ENCODE measurements at regions not wholly inside any gene's neighbourhood (a gene's known extent, or its start where the extent isn't known, plus 50 kb on each side); places are given as distances from the start of the nearest gene placed in this dataset.

DNA sequence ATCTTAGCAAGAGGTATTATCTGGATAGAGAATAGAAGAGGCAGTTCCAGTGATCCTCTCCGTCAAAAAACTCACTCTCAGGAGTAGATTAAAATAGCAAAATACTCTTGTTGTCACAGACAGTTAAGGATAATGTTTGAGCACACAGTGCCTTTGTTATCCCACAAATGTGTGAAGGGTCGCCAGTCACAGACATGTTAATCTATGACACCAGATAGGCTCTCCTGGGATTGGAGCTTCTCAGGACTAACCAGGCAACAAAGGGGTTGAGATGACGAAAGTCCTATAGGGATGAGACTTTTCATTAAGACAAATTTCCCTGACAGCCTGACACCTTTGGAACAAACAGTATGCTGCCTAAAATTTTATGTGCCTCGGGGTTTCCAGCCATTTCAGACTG, 1947.1 kb downstream of the OLFM4 start:
- H3K9me3 ChIP-seq, result no peaks in the 10 kb centered on the region
- no peak overlapping the region for H3K27ac ChIP-seq
- DNase-seq, result no peak
- H3K4me1 ChIP-seq, result no peaks in the 10 kb centered on the region
- H3K4me3 ChIP-seq, result no peak overlapping the region
- TF ChIP-seq, protein P1, sequence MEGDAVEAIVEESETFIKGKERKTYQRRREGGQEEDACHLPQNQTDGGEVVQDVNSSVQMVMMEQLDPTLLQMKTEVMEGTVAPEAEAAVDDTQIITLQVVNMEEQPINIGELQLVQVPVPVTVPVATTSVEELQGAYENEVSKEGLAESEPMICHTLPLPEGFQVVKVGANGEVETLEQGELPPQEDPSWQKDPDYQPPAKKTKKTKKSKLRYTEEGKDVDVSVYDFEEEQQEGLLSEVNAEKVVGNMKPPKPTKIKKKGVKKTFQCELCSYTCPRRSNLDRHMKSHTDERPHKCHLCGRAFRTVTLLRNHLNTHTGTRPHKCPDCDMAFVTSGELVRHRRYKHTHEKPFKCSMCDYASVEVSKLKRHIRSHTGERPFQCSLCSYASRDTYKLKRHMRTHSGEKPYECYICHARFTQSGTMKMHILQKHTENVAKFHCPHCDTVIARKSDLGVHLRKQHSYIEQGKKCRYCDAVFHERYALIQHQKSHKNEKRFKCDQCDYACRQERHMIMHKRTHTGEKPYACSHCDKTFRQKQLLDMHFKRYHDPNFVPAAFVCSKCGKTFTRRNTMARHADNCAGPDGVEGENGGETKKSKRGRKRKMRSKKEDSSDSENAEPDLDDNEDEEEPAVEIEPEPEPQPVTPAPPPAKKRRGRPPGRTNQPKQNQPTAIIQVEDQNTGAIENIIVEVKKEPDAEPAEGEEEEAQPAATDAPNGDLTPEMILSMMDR (IDR thresholded peaks at IDR 0.05), result no peak
- no peak for TF ChIP-seq POLR2AphosphoS5 (IDR thresholded peaks at IDR 0.05)
- TF ChIP-seq EP300 (IDR thresholded peaks at IDR 0.05), result no peak
- no peak for TF ChIP-seq POLR2A (IDR thresholded peaks at IDR 0.05)
- ATAC-seq (ENCODE audit: low FRiP score in 2 of 2), result no peak
- H3K27me3 ChIP-seq, result no peaks in the 10 kb centered on the region
- H3K36me3 ChIP-seq, result no peaks in the 10 kb centered on the region
- 68 to 74% methylated on average over 4 of the region's 4 CpGs for WGBS, 2 donors

DNA sequence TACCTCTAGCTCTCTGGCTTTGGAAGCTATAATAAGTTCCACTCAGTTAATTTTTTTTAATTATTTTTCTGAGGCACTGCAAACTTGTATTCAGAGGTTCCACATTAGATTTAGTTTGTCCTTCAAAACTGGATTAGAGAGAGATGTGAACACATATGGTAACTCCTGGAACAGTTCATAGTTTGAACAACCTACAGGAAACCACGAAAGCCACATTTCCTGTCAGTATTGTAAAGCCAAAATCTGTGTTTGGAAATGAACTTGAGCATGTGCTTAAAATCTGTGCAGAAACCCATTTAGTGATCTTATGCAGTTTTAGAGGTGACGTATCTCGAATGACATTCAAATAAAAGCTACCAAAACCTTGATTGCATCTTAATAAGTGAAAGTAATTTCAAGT, 1952.0 kb downstream of the OLFM4 start:
- H3K9me3 ChIP-seq, result no peaks in the 10 kb centered on the region
- DNase-seq (no peak), ATAC-seq (ENCODE audit: low FRiP score in 2 of 2) (no peak)
- TF ChIP-seq EP300 (IDR thresholded peaks at IDR 0.05) (no peak), POLR2A (IDR thresholded peaks at IDR 0.05) (no peak), POLR2AphosphoS5 (IDR thresholded peaks at IDR 0.05) (no peak)
- TF ChIP-seq, protein P1 (IDR thresholded peaks at IDR 0.05), result no peak
- H3K27ac ChIP-seq, result no peak overlapping the region
- H3K27me3 ChIP-seq, result no peaks in the 10 kb centered on the region
- no peaks in the 10 kb centered on the region for H3K4me1 ChIP-seq
- 54 to 59% methylated on average over 3 of the region's 3 CpGs for WGBS, 2 donors
- H3K4me3 ChIP-seq, result no peak overlapping the region
- no peaks in the 10 kb centered on the region for H3K36me3 ChIP-seq

DNA sequence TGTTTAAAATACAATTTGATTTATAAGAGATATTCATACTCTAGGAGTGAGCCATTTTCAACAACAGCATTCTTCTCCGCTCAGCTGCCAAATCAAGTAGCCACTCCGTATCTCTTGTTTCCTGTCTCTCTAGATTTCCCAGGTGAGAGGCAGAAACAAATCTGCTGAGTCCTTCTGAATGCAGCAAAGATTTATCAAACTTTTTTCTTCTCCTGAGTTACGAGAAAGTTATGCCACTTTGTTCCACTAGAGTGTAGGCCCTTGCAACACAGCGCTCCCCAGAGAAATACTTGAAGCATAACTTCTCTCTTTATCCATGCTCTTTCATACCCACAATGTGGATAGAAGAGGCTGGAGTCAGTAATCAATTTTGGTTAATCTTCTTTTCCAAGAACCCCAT, 1960.8 kb downstream of the OLFM4 start:
- Histone ChIP-seq H3K36me3 (no peaks in the 10 kb centered on the region), H3K27me3 (no peaks in the 10 kb centered on the region), H3K4me3 (no peak overlapping the region), H3K27ac (no peak overlapping the region), H3K4me1 (no peaks in the 10 kb centered on the region), H3K9me3 (no peaks in the 10 kb centered on the region)
- DNase-seq (no peak), ATAC-seq (ENCODE audit: low FRiP score in 2 of 2) (no peak)
- TF ChIP-seq, protein P1 (IDR thresholded peaks at IDR 0.05), result no peak
- no peak for TF ChIP-seq POLR2A (IDR thresholded peaks at IDR 0.05)
- TF ChIP-seq EP300 (IDR thresholded peaks at IDR 0.05), result no peak
- TF ChIP-seq POLR2AphosphoS5 (IDR thresholded peaks at IDR 0.05), result no peak
- WGBS, 2 donors, result 71 to 75% methylated on average over 4 of the region's 4 CpGs

DNA sequence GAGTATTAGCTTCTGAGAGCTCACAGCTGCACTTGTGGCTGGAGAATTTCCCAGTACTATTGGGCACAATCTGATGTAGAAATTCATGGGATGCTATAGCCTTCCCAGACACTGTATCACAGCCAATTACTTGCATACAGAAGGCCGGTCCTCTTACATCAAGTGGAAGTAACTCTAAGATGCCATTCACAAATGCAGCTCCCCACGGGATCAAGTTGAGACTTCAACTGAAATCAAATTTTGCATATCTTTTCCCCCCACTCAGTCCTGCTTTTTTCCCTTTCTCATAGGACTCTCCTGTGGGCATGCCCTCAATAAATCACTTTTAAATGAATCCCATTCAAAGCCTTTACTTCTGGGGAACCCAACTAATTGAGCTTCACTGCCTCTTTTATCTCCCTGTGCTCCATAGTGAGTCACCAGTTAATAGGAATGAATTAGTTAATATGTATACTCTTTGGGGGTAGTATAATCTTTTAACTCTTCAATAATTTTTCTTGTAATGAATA, 1970.8 kb downstream of the OLFM4 start:
- 83 to 86% methylated on average over 2 of the region's 2 CpGs for WGBS, 2 donors
- no peak overlapping the region for H3K4me3 ChIP-seq
- no peak overlapping the region for H3K27ac ChIP-seq
- no peaks in the 10 kb centered on the region for H3K9me3 ChIP-seq
- no peaks in the 10 kb centered on the region for H3K4me1 ChIP-seq
- H3K36me3 ChIP-seq, result no peaks in the 10 kb centered on the region
- no peaks in the 10 kb centered on the region for H3K27me3 ChIP-seq
- ATAC-seq (ENCODE audit: low FRiP score in 2 of 2) (no peak), DNase-seq (no peak)
- TF ChIP-seq EP300 (IDR thresholded peaks at IDR 0.05) (no peak), POLR2AphosphoS5 (IDR thresholded peaks at IDR 0.05) (no peak), POLR2A (IDR thresholded peaks at IDR 0.05) (no peak)
- TF ChIP-seq, protein P1 (IDR thresholded peaks at IDR 0.05), result no peak

DNA sequence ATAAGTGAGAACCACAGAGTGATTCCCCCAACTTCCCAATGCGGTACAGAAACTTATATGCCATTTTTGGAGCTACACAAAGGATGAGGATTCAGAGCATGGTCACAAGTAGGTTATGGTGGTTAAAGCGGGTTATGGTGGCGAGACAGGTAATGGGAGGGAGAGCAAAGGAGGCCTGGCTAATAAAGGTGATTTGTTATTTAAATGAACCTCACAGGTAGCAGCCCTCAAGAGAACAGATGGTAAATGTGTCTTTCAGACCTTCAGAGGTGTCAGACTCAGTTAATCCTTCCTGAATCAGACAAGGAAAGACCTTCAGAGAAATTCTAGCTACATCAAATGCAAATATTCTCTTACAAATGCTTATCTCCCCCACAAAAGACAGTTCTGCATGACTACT, 1971.4 kb downstream of the OLFM4 start:
- ATAC-seq (ENCODE audit: low FRiP score in 2 of 2), result no peak

More for the DNA sequence above, 1971.4 kb downstream of the OLFM4 start:
- H3K4me3 ChIP-seq, result no peak overlapping the region
- H3K27me3 ChIP-seq, result no peaks in the 10 kb centered on the region
- no peak for DNase-seq
- no peak overlapping the region for H3K27ac ChIP-seq
- no peaks in the 10 kb centered on the region for H3K36me3 ChIP-seq
- peaks cover 0 to 5% (median 0%) of the 10 kb centered on the region in 4 donors for H3K9me3 ChIP-seq
- no peaks in the 10 kb centered on the region for H3K4me1 ChIP-seq
- WGBS, 2 donors, result 78 to 87% methylated on average over 3 of the region's 3 CpGs
- TF ChIP-seq POLR2AphosphoS5 (IDR thresholded peaks at IDR 0.05), result no peak
- TF ChIP-seq, protein P1 (IDR thresholded peaks at IDR 0.05), result no peak
- TF ChIP-seq POLR2A (IDR thresholded peaks at IDR 0.05), result no peak
- no peak for TF ChIP-seq EP300 (IDR thresholded peaks at IDR 0.05)
